ENCODE measurements at regions not wholly inside any gene's neighbourhood (a gene's known extent, or its start where the extent isn't known, plus 50 kb on each side); places are given as distances from the start of the nearest gene placed in this dataset.
A peak's percentile ranks its signal among the peaks of the same experiment; 100 is the strongest.

DNA sequence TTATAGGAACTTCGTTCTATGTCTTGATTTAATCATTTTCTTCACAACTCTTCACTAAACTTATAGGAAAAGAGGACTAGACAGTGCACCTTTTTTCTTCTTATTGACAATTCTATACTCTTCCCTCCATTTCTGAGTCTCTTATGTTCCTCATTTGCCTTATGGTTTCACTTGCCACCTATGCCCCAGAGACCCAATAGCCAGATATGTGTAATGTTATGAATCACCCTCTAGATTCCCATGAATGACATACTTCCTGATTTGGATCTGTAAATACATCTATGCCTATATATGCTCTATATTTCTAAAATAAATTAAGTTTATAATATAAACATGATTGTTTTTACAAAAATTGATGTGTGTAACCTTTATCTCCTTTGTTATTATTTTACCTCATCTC, 514.1 kb upstream of the MEF2C start:
- no peaks in the 10 kb centered on the region for H3K27me3 ChIP-seq (replicated peaks; ENCODE audit: insufficient read depth)
- H3F3A ChIP-seq (ENCODE audit: insufficient read depth) = peaks cover 14% of the 10 kb centered on the region; the same call in 1 of the 2 replicates
- no peak overlapping the region for H3K9ac ChIP-seq
- H3K4me2 ChIP-seq (ENCODE audit: unreplicated experiment) = no peak overlapping the region
- H3K4me1 ChIP-seq (ENCODE audit: insufficient read depth) = peaks cover 28% of the 10 kb centered on the region
- no peaks in the 10 kb centered on the region for H3K36me3 ChIP-seq (ENCODE audit: low read depth)
- H3K79me2 ChIP-seq (ENCODE audit: insufficient read depth) = no peaks in the 10 kb centered on the region
- H3K4me3 ChIP-seq = no peak overlapping the region
- TF ChIP-seq EZH2 (IDR thresholded peaks at IDR 0.05; ENCODE audit: insufficient read depth, poor library complexity, severe bottlenecking) (no peak), EZH2phosphoT487 (IDR thresholded peaks at IDR 0.05; ENCODE audit: insufficient read depth, low read depth) (no peak)
- in situ Hi-C loops (cut with MboI) = no loop called here
- DNase-seq = peak; percentile 29
- H4K20me1 ChIP-seq (ENCODE audit: insufficient read depth) = no peaks in the 10 kb centered on the region
- no peak overlapping the region for H3K27ac ChIP-seq
- 94 to 97% methylated on average over 1 of the region's 1 CpG for WGBS, 2 experiments (ENCODE audit: low coverage in 1 of 2, low lambda C conversion rate in 2 of 2, missing lambda C conversion rate in 2 of 2)
- H2AFZ ChIP-seq = no peak overlapping the region
- no peaks in the 10 kb centered on the region for H3K9me3 ChIP-seq (ENCODE audit: low read depth)
- no peaks in the 10 kb centered on the region for H3K9me2 ChIP-seq (ENCODE audit: insufficient read depth)

DNA sequence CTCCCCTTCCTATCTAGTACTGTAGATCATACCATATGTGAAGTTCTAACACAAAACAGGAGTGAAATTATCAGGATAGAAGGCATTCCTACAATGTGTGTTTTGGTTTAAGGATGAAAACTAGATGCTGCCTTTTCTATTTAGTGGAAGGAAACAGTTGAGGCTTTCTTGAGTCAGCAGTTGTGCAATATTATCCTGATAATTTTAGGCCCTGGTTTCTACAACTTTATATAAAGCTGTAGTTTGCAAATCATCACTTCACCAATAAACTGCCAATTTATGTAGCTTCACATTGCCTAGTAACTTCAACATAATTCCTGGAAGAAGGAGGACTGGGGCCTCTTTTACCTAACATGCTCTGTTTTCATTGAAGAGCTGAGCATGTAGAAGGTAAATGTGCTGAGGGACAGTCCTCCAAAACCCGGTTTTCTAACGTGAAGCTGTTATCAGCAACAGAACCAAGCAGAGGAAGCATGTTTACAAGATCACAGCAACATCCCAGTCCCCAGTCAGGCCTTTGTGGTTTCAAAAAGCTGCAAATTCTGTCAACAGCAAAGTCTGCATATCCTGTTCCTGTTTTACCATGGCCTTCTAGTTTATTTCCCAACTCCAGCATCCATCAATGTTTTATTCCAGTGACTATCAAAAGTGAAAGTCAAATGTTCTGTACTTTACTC, 513.4 kb upstream of the MEF2C start:
- Histone ChIP-seq H3K4me1 (ENCODE audit: insufficient read depth) (peaks cover 28% of the 10 kb centered on the region), H3K9me3 (ENCODE audit: low read depth) (no peaks in the 10 kb centered on the region), H4K20me1 (ENCODE audit: insufficient read depth) (no peaks in the 10 kb centered on the region), H3K79me2 (ENCODE audit: insufficient read depth) (no peaks in the 10 kb centered on the region), H3K27ac (no peak overlapping the region), H3K36me3 (ENCODE audit: low read depth) (no peaks in the 10 kb centered on the region), H3K4me2 (ENCODE audit: unreplicated experiment) (no peak overlapping the region), H3F3A (ENCODE audit: insufficient read depth) (peaks cover 14% of the 10 kb centered on the region; the same call in 1 of the 2 replicates), H3K4me3 (no peak overlapping the region), H3K27me3 (replicated peaks; ENCODE audit: insufficient read depth) (no peaks in the 10 kb centered on the region), H2AFZ (peak overlapping the region; percentile 42), H3K9me2 (ENCODE audit: insufficient read depth) (no peaks in the 10 kb centered on the region), H3K9ac (no peak overlapping the region)
- no peak for TF ChIP-seq EZH2phosphoT487 (IDR thresholded peaks at IDR 0.05; ENCODE audit: insufficient read depth, low read depth)
- TF ChIP-seq EZH2 (IDR thresholded peaks at IDR 0.05; ENCODE audit: insufficient read depth, poor library complexity, severe bottlenecking) = no peak
- WGBS, 2 experiments (ENCODE audit: low coverage in 1 of 2, low lambda C conversion rate in 2 of 2, missing lambda C conversion rate in 2 of 2) = 6 to 10% methylated on average over 2 of the region's 2 CpGs
- DNase-seq = peak; percentile 59
- in situ Hi-C loops (cut with MboI) = no loop called here

- no peaks in the 10 kb centered on the region for H3K79me2 ChIP-seq (ENCODE audit: insufficient read depth)
- H3K4me2 ChIP-seq (ENCODE audit: unreplicated experiment) = no peak overlapping the region
- H3K36me3 ChIP-seq (ENCODE audit: low read depth) = no peaks in the 10 kb centered on the region
- H3F3A ChIP-seq (ENCODE audit: insufficient read depth) = peaks cover 14% of the 10 kb centered on the region; the same call in 1 of the 2 replicates
- no peak overlapping the region for H2AFZ ChIP-seq
- H3K9me2 ChIP-seq (ENCODE audit: insufficient read depth) = no peaks in the 10 kb centered on the region
- H3K9me3 ChIP-seq (ENCODE audit: low read depth) = no peaks in the 10 kb centered on the region
- H3K4me1 ChIP-seq (ENCODE audit: insufficient read depth) = peaks cover 28% of the 10 kb centered on the region
- in situ Hi-C loops (cut with MboI) = no loop called here
- no peak overlapping the region for H3K4me3 ChIP-seq
- DNase-seq = no peak
- no peak overlapping the region for H3K9ac ChIP-seq
- H3K27me3 ChIP-seq (replicated peaks; ENCODE audit: insufficient read depth) = no peaks in the 10 kb centered on the region
- no peaks in the 10 kb centered on the region for H4K20me1 ChIP-seq (ENCODE audit: insufficient read depth)
- TF ChIP-seq EZH2phosphoT487 (IDR thresholded peaks at IDR 0.05; ENCODE audit: insufficient read depth, low read depth) (no peak), EZH2 (IDR thresholded peaks at IDR 0.05; ENCODE audit: insufficient read depth, poor library complexity, severe bottlenecking) (no peak)
- H3K27ac ChIP-seq = no peak overlapping the region
Measured at GRCh38 chr5:89395111-89395510, 512.1 kb upstream of the MEF2C start.

DNA sequence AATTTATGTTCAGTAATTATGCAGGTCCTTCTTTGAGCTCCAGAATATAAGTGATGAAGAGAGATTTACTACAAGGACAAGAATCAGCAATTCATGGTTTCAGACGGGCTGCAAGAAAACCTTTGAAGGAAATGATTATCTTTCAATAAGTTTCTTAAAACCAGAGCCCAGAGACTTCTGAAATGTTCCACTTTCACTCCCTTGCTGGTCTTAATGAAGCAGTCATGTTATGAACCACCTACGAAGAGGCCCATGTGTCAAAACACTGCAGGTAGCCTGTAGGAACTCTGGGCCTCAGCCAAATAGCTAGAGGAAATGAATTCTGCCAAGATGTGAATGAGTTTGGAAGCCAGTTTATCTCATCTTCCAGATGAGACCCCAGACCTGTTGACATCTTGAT, 505.9 kb upstream of the MEF2C start:
- Histone ChIP-seq H3K4me2 (ENCODE audit: unreplicated experiment) (no peak overlapping the region), H3K4me3 (no peak overlapping the region), H2AFZ (no peak overlapping the region), H3K9ac (no peak overlapping the region), H3K4me1 (ENCODE audit: insufficient read depth) (no peaks in the 10 kb centered on the region), H4K20me1 (ENCODE audit: insufficient read depth) (no peaks in the 10 kb centered on the region), H3K9me2 (ENCODE audit: insufficient read depth) (no peaks in the 10 kb centered on the region), H3K27me3 (replicated peaks; ENCODE audit: insufficient read depth) (no peaks in the 10 kb centered on the region), H3F3A (ENCODE audit: insufficient read depth) (no peaks in the 10 kb centered on the region), H3K27ac (no peak overlapping the region), H3K36me3 (ENCODE audit: low read depth) (no peaks in the 10 kb centered on the region), H3K9me3 (ENCODE audit: low read depth) (no peaks in the 10 kb centered on the region), H3K79me2 (ENCODE audit: insufficient read depth) (no peaks in the 10 kb centered on the region)
- DNase-seq = no peak
- WGBS, 2 experiments (ENCODE audit: low coverage in 1 of 2, low lambda C conversion rate in 2 of 2, missing lambda C conversion rate in 2 of 2) = 86 to 91% methylated on average over 2 of the region's 2 CpGs
- in situ Hi-C loops (cut with MboI) = no loop called here
- no peak for TF ChIP-seq EZH2phosphoT487 (IDR thresholded peaks at IDR 0.05; ENCODE audit: insufficient read depth, low read depth)
- TF ChIP-seq EZH2 (IDR thresholded peaks at IDR 0.05; ENCODE audit: insufficient read depth, poor library complexity, severe bottlenecking) = no peak

DNA sequence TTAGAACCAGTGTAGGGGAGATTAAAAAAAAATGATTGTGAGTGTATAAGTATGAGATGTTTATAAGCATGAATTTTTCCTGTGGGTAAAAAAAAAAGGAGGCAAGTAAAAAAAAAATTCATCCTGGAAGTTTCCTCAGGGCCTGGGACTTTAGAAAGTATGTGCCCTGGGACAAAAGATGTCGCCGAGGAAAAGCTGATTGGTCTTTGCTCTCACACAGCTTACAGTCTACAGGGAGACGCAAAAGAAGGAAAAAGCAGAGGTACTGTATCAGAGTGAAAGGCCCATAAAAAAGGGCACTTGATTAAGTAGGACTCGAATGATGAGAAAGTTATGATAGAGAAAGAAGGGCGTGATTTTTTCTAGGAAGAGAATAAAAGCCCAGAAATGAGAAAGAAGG, 501.4 kb upstream of the MEF2C start:
- in situ Hi-C loops (cut with MboI) = no loop called here
- no peaks in the 10 kb centered on the region for H3K9me2 ChIP-seq (ENCODE audit: insufficient read depth)
- no peaks in the 10 kb centered on the region for H3F3A ChIP-seq (ENCODE audit: insufficient read depth)
- H3K79me2 ChIP-seq (ENCODE audit: insufficient read depth) = no peaks in the 10 kb centered on the region
- H3K9ac ChIP-seq = no peak overlapping the region
- no peak overlapping the region for H2AFZ ChIP-seq
- 90 to 95% methylated on average over 5 of the region's 5 CpGs for WGBS, 2 experiments (ENCODE audit: low coverage in 1 of 2, low lambda C conversion rate in 2 of 2, missing lambda C conversion rate in 2 of 2)
- no peak overlapping the region for H3K27ac ChIP-seq
- H3K4me2 ChIP-seq (ENCODE audit: unreplicated experiment) = no peak overlapping the region
- H3K36me3 ChIP-seq (ENCODE audit: low read depth) = no peaks in the 10 kb centered on the region
- DNase-seq = no peak
- H3K4me1 ChIP-seq (ENCODE audit: insufficient read depth) = no peaks in the 10 kb centered on the region
- no peaks in the 10 kb centered on the region for H3K27me3 ChIP-seq (replicated peaks; ENCODE audit: insufficient read depth)
- H3K4me3 ChIP-seq = no peak overlapping the region
- H4K20me1 ChIP-seq (ENCODE audit: insufficient read depth) = no peaks in the 10 kb centered on the region
- H3K9me3 ChIP-seq (ENCODE audit: low read depth) = no peaks in the 10 kb centered on the region
- TF ChIP-seq EZH2 (IDR thresholded peaks at IDR 0.05; ENCODE audit: insufficient read depth, poor library complexity, severe bottlenecking) (no peak), EZH2phosphoT487 (IDR thresholded peaks at IDR 0.05; ENCODE audit: insufficient read depth, low read depth) (no peak)
